Peyer's patch (tissue), 4 donors: ENCODE measurements at regions not wholly inside any gene's neighbourhood (a gene's known extent, or its start where the extent isn't known, plus 50 kb on each side); places are given as distances from the start of the nearest gene placed in this dataset.

Experiments used
- DNase-seq, 3 donors: peaks; one replicate each; pipeline ENCODE4 v3.0.0-alpha.2; 2017 to 2019
- H3K27ac ChIP-seq, 4 donors: fragments of 200-600 bp; sonication (generic); one replicate each; pipeline ENCODE4 v1.5.1; 2016 to 2019
- H3K27me3 ChIP-seq, 2 donors: fragments of 200-600 bp; sonication (generic); one replicate each; pipeline ENCODE4 v1.5.1; 2019
- H3K36me3 ChIP-seq, 3 donors: fragments of 200-600 bp; sonication (generic); one replicate each; pipeline ENCODE4 v1.5.1; 2016 to 2019
- H3K4me1 ChIP-seq, 4 donors: fragments of 200-600 bp; sonication (generic); one replicate each; pipeline ENCODE4 v1.5.1; 2016 to 2019
- H3K4me3 ChIP-seq, 4 donors: fragments of 200-600 bp; sonication (generic); 1 replicate in 3 of 4; 2 replicates in 1 of 4; pipeline ENCODE4 v1.5.1; 2016 to 2019; ENCODE audit warnings: mild to moderate bottlenecking in 1 of 4
- H3K9me3 ChIP-seq, 4 donors: fragments of 200-600 bp; sonication (generic); one replicate each; pipeline ENCODE4 v1.5.1; 2016 to 2019; ENCODE audit warnings: mild to moderate bottlenecking in 1 of 4
- CTCF ChIP-seq, 6 experiments: fragments of 450-650 bp in 4 of 6; fragments of 200-600 bp in 2 of 6; sonication (generic) in 1 of 6; IDR thresholded peaks; one replicate each; pipeline ENCODE4 v1.5.1; 2017 to 2019; ENCODE audit warnings: antibody characterized with exemption in 6 of 6, mild to moderate bottlenecking in 3 of 6, moderate library complexity in 1 of 6
- POLR2A ChIP-seq, 2 donors: fragments of 450-650 bp; IDR thresholded peaks; one replicate each; pipeline ENCODE4 v1.5.1; 2017; ENCODE audit warnings: antibody characterized with exemption in 2 of 2, mild to moderate bottlenecking in 2 of 2, moderate library complexity in 2 of 2

- H3K36me3 ChIP-seq: no peaks in the 10 kb centered on the region
- no peak overlapping the region for H3K27ac ChIP-seq
- H3K4me1 ChIP-seq: no peaks in the 10 kb centered on the region
- TF ChIP-seq CTCF (IDR thresholded peaks at IDR 0.05): no peak
- no peak for TF ChIP-seq POLR2A (IDR thresholded peaks at IDR 0.05)
- H3K27me3 ChIP-seq: no peaks in the 10 kb centered on the region
- no peak for DNase-seq
- H3K9me3 ChIP-seq: no peaks in the 10 kb centered on the region
- no peak overlapping the region for H3K4me3 ChIP-seq
These were observed 464.7 kb downstream of the TXNL1 start for GRCh38 chr18:56173542-56174220.

- Histone ChIP-seq H3K36me3 (no peaks in the 10 kb centered on the region), H3K4me1 (no peaks in the 10 kb centered on the region), H3K4me3 (no peak overlapping the region), H3K9me3 (no peaks in the 10 kb centered on the region), H3K27ac (no peak overlapping the region), H3K27me3 (no peaks in the 10 kb centered on the region)
- TF ChIP-seq CTCF (IDR thresholded peaks at IDR 0.05) (no peak), POLR2A (IDR thresholded peaks at IDR 0.05) (no peak)
- DNase-seq: no peak
These were observed 465.9 kb downstream of the TXNL1 start for GRCh38 chr18:56172527-56172926.

GRCh38 chr18:56171848-56172247 lies 466.5 kb downstream of the TXNL1 start:
- no peak for DNase-seq
- no peaks in the 10 kb centered on the region for H3K27me3 ChIP-seq
- H3K27ac ChIP-seq: no peak overlapping the region
- H3K36me3 ChIP-seq: no peaks in the 10 kb centered on the region
- no peaks in the 10 kb centered on the region for H3K9me3 ChIP-seq
- no peak for TF ChIP-seq POLR2A (IDR thresholded peaks at IDR 0.05)
- TF ChIP-seq CTCF (IDR thresholded peaks at IDR 0.05): no peak
- no peak overlapping the region for H3K4me3 ChIP-seq
- H3K4me1 ChIP-seq: no peaks in the 10 kb centered on the region

GRCh38 chr18:56168049-56168781 lies 470.2 kb downstream of the TXNL1 start:
- no peaks in the 10 kb centered on the region for H3K27me3 ChIP-seq
- DNase-seq: no peak
- no peaks in the 10 kb centered on the region for H3K9me3 ChIP-seq
- peak overlapping the region in 2 of 4 donors; percentile 38 to 56 for H3K27ac ChIP-seq
- H3K36me3 ChIP-seq: no peaks in the 10 kb centered on the region
- TF ChIP-seq CTCF (IDR thresholded peaks at IDR 0.05): no peak
- TF ChIP-seq POLR2A (IDR thresholded peaks at IDR 0.05): no peak
- no peak overlapping the region for H3K4me3 ChIP-seq
- H3K4me1 ChIP-seq: no peaks in the 10 kb centered on the region

- no peaks in the 10 kb centered on the region for H3K36me3 ChIP-seq
- no peak for DNase-seq
- H3K9me3 ChIP-seq: no peaks in the 10 kb centered on the region
- peak overlapping the region in 1 of 4 donors; percentile 56 for H3K27ac ChIP-seq
- H3K27me3 ChIP-seq: no peaks in the 10 kb centered on the region
- H3K4me1 ChIP-seq: no peaks in the 10 kb centered on the region
- H3K4me3 ChIP-seq: no peak overlapping the region
- TF ChIP-seq CTCF (IDR thresholded peaks at IDR 0.05) (no peak), POLR2A (IDR thresholded peaks at IDR 0.05) (no peak)
These were observed 471.0 kb downstream of the TXNL1 start for GRCh38 chr18:56167366-56167765.
